HCT116 (cell line): ENCODE measurements at regions not wholly inside any gene's neighbourhood (a gene's known extent, or its start where the extent isn't known, plus 50 kb on each side); places are given as distances from the start of the nearest gene placed in this dataset.
"Not testable (repeated sequence)": the region's sequence is repeated elsewhere in the genome, so short reads cannot be mapped to it uniquely, and the experiment has no call there.

Experiments
- ATAC-seq: fragments of 200-7000 bp; cut with Tn5 transposase; 2 replicates; pipeline ENCODE4 v1.9.1; 2020; ENCODE audit warnings: mild to moderate bottlenecking, moderate library complexity
- BruUV-seq: library from RNA; stranded (reverse); fragments of 400-500 nt; replicated peaks from 2 replicates; lab custom pipeline; 2021; lab: Mats Ljungman, UMichigan
- CTCF ChIA-PET: fragments of 300-600 bp; sonication (Branson Sonifier 250); formaldehyde crosslinking; loops from one replicate; lab custom pipeline; 2021; ENCODE audit warnings: antibody characterized with exemption; lab: Charles Lee
- POLR2A ChIA-PET: fragments of 300-600, 350-600 bp; sonication (Branson Sonifier 250); formaldehyde crosslinking; loops from one replicate; lab custom pipeline; 2021; ENCODE audit warnings: antibody characterized with exemption; lab: Charles Lee
- RAD21 ChIA-PET, 2 experiments: fragments of 300-600 bp; sonication (Branson Sonifier 250); formaldehyde crosslinking; loops; one replicate each; lab custom pipeline; 2023; ENCODE audit warnings: low total read pairs in 2 of 2; ENCODE audit not compliant: uncharacterized antibody in 2 of 2, unreplicated experiment in 2 of 2, low non-redundant PET in 1 of 2; lab: Charles Lee
- DNase-seq: peaks from one replicate; pipeline ENCODE4 v3.0.0-alpha.2; 2010; ENCODE audit warnings: low read depth, low spot score
- H2AFZ ChIP-seq: fragments of 200-600 bp; shearing (Covaris generic), sonication (generic); 2 replicates; pipeline ENCODE4 v1.6.1; 2017; ENCODE audit warnings: low read depth, mixed run types, mixed read lengths, antibody characterized with exemption, low read length; ENCODE audit not compliant: poor library complexity, severe bottlenecking
- H3K27ac ChIP-seq: 2 replicates; pipeline ENCODE4 v1.5.1; 2012; ENCODE audit warnings: low read depth, low read length
- H3K27me3 ChIP-seq: fragments of 200-600 bp; sonication (generic); 2 replicates; pipeline ENCODE4 v1.6.1; 2016; ENCODE audit warnings: mixed run types, low read length, mixed read lengths; ENCODE audit not compliant: insufficient read depth
- H3K36me3 ChIP-seq, 2 experiments: fragments of 200-500 bp in 1 of 2; fragments of 200-600 bp in 1 of 2; sonication (Bioruptor generic) in 1 of 2; sonication (generic) in 1 of 2; 2 replicates each; pipeline versions ENCODE4 v1.5.1 to v1.6.1; 2014 to 2016; ENCODE audit warnings: low read length in 2 of 2, inconsistent platforms in 1 of 2, mixed read lengths in 1 of 2, mixed run types in 1 of 2; ENCODE audit not compliant: insufficient read depth in 2 of 2, control insufficient read depth in 1 of 2
- H3K4me1 ChIP-seq, 2 experiments: fragments of 200-600 bp in 1 of 2; sonication (generic) in 1 of 2; 2 replicates each; pipeline versions ENCODE4 v1.5.1 to v1.6.1; 2012 to 2017; ENCODE audit warnings: low read length in 2 of 2, inconsistent platforms in 1 of 2, mild to moderate bottlenecking in 1 of 2, mixed read lengths in 1 of 2, mixed run types in 1 of 2, moderate library complexity in 1 of 2; ENCODE audit not compliant: insufficient read depth in 2 of 2, control insufficient read depth in 1 of 2
- H3K4me2 ChIP-seq: fragments of 200-600 bp; sonication (generic); 2 replicates; pipeline ENCODE4 v1.6.1; 2017; ENCODE audit warnings: mixed run types, low read length, mixed read lengths
- H3K4me3 ChIP-seq, 2 experiments: fragments of 200-600 bp in 1 of 2; sonication (generic) in 1 of 2; replicated peaks in 1 of 2; 2 replicates each; pipeline ENCODE4 v1.5.1; 2011 to 2016; ENCODE audit warnings: low read length in 2 of 2, control low read depth in 1 of 2, low read depth in 1 of 2, mild to moderate bottlenecking in 1 of 2, mixed read lengths in 1 of 2, mixed run types in 1 of 2
- H3K79me2 ChIP-seq: fragments of 200-600 bp; sonication (generic); 2 replicates; pipeline ENCODE4 v1.6.1; 2017; ENCODE audit warnings: mild to moderate bottlenecking, mixed run types, low read length, moderate library complexity, mixed read lengths; ENCODE audit not compliant: insufficient read depth
- H3K9ac ChIP-seq: fragments of 200-600 bp; sonication (generic); 2 replicates; pipeline ENCODE4 v1.6.1; 2016; ENCODE audit warnings: low read length, mixed read lengths
- H3K9me2 ChIP-seq: fragments of 200-600 bp; sonication (generic), shearing (Covaris generic); 2 replicates; pipeline ENCODE4 v1.6.1; 2017; ENCODE audit warnings: mixed run types, mild to moderate bottlenecking, moderate library complexity; ENCODE audit not compliant: insufficient read depth
- H3K9me3 ChIP-seq, 2 experiments: fragments of 200-500 bp in 1 of 2; fragments of 200-600 bp in 1 of 2; sonication (Bioruptor generic) in 1 of 2; sonication (generic) in 1 of 2; 2 replicates each; pipeline ENCODE4 v1.6.1; 2014 to 2017; ENCODE audit warnings: low read length in 2 of 2, mixed read lengths in 2 of 2, inconsistent platforms in 1 of 2, low read depth in 1 of 2, mild to moderate bottlenecking in 1 of 2, mixed run types in 1 of 2, moderate library complexity in 1 of 2; ENCODE audit not compliant: control insufficient read depth in 1 of 2, insufficient read depth in 1 of 2
- H4K20me1 ChIP-seq: fragments of 200-600 bp; sonication (generic), shearing (Covaris generic); 2 replicates; pipeline ENCODE4 v1.6.1; 2017; ENCODE audit warnings: mixed run types, mild to moderate bottlenecking, moderate library complexity; ENCODE audit not compliant: insufficient read depth
- CBX3 ChIP-seq: IDR thresholded peaks from 2 replicates; pipeline ENCODE4 v1.6.1; 2012; ENCODE audit warnings: low read depth
- CEBPB ChIP-seq: IDR thresholded peaks from 2 replicates; pipeline ENCODE4 v1.6.1; 2012; ENCODE audit warnings: low read depth
- CTCF ChIP-seq, 3 experiments: fragments of 200-600 bp in 1 of 3; sonication (generic) in 1 of 3; IDR thresholded peaks in 2 of 3; conservative IDR thresholded peaks in 1 of 3; 2 replicates each; pipeline ENCODE4 v1.5.1; 2012 to 2017; ENCODE audit warnings: low read depth in 2 of 3, low read length in 2 of 3, antibody characterized with exemption in 1 of 3, borderline replicate concordance in 1 of 3, control low read depth in 1 of 3, mild to moderate bottlenecking in 1 of 3, mixed read lengths in 1 of 3, mixed run types in 1 of 3, moderate library complexity in 1 of 3; ENCODE audit not compliant: insufficient read depth in 1 of 3
- EGR1 ChIP-seq: IDR thresholded peaks from 2 replicates; pipeline ENCODE4 v1.6.1; 2012; ENCODE audit warnings: low read depth
- ELF1 ChIP-seq: IDR thresholded peaks from 2 replicates; pipeline ENCODE4 v1.6.1; 2012; ENCODE audit warnings: low read depth, borderline replicate concordance
- FOSL1 ChIP-seq: IDR thresholded peaks from 2 replicates; pipeline ENCODE4 v1.6.1; 2012; ENCODE audit warnings: low read depth
- POLR2A ChIP-seq: IDR thresholded peaks from 2 replicates; pipeline ENCODE4 v1.7.0; 2011; ENCODE audit warnings: borderline replicate concordance; ENCODE audit not compliant: insufficient read depth, insufficient read length; ENCODE audit errors: extremely low read depth
- SP1 ChIP-seq: IDR thresholded peaks from 2 replicates; pipeline ENCODE4 v1.6.1; 2012; ENCODE audit warnings: low read depth
- TCF7L2 ChIP-seq: IDR thresholded peaks from 2 replicates; pipeline ENCODE4 v1.7.0; 2011; ENCODE audit warnings: borderline replicate concordance, inconsistent platforms; ENCODE audit not compliant: insufficient read depth, insufficient read length; ENCODE audit errors: extremely low read depth
- intact Hi-C: fragments of 100-400 bp; cut with micrococcal nuclease; formaldehyde crosslinking; loops from 2 replicates; pipeline ENCODE4 v1.10.0; 2022

- no TSS peak for BruUV-seq
- ATAC-seq, result no peak
- CTCF ChIA-PET, result no interaction called here
These were observed 181.3 kb upstream of the FOXK1 start for GRCh38 chr7:4500812-4501211.

GRCh38 chr7:4507886-4508285 lies 174.2 kb upstream of the FOXK1 start:
- H3K9me2 ChIP-seq, DNase-seq, H3K79me2 ChIP-seq, H3K4me1 ChIP-seq, H4K20me1 ChIP-seq, H2AFZ ChIP-seq, H3K36me3 ChIP-seq, H3K4me3 ChIP-seq, H3K9me3 ChIP-seq, H3K4me2 ChIP-seq, RAD21 ChIA-PET, H3K27me3 ChIP-seq, ATAC-seq, H3K27ac ChIP-seq, POLR2A ChIA-PET, H3K9ac ChIP-seq, BruUV-seq, intact Hi-C loops: not testable (repeated sequence)
- CTCF ChIA-PET, result interaction anchor here (1.1 kb wide), 1 partner anchor 29 kb away, joined by 4 read pairs; no protein-coding TSS in a partner anchor

More at GRCh38 chr7:4500812-4501211, 181.3 kb upstream of the FOXK1 start:
- Histone ChIP-seq H4K20me1 (no peaks in the 10 kb centered on the region), H3K79me2 (no peaks in the 10 kb centered on the region), H3K9me3 (no peaks in the 10 kb centered on the region; a peak in 1 of 4 replicates), H3K27ac (no peak overlapping the region), H3K4me3 (no peak overlapping the region), H3K4me2 (no peak overlapping the region), H3K9ac (no peak overlapping the region), H3K4me1 (no peaks in the 10 kb centered on the region), H3K9me2 (no peaks in the 10 kb centered on the region), H3K27me3 (no peaks in the 10 kb centered on the region), H3K36me3 (no peaks in the 10 kb centered on the region), H2AFZ (no peak overlapping the region)
- RAD21 ChIA-PET, result no interaction called here
- TF ChIP-seq CEBPB, result no peak
- no peak for TF ChIP-seq EGR1
- TF ChIP-seq SP1, result no peak
- POLR2A ChIA-PET, result no interaction called here
- DNase-seq, result no peak
- intact Hi-C loops, result no loop called here

GRCh38 chr7:4513450-4513849 lies 168.6 kb upstream of the FOXK1 start:
- Histone ChIP-seq H4K20me1 (no peaks in the 10 kb centered on the region), H3K27ac (no peak overlapping the region), H2AFZ (no peak overlapping the region), H3K4me2 (no peak overlapping the region), H3K27me3 (peaks cover 3% of the 10 kb centered on the region; the same call in 1 of the 2 replicates), H3K9ac (no peak overlapping the region), H3K4me1 (no peaks in the 10 kb centered on the region), H3K79me2 (no peaks in the 10 kb centered on the region), H3K36me3 (no peaks in the 10 kb centered on the region), H3K9me3 (no peaks in the 10 kb centered on the region; a peak in 1 of 4 replicates), H3K4me3 (no peak overlapping the region), H3K9me2 (no peaks in the 10 kb centered on the region)
- BruUV-seq, result no TSS peak
- intact Hi-C loops, result no loop called here
- ChIA-PET RAD21 (no interaction called here), CTCF (no interaction called here), POLR2A (no interaction called here)
- ATAC-seq (no peak), DNase-seq (no peak)
- no peak for TF ChIP-seq POLR2A
- TF ChIP-seq TCF7L2, result no peak
- TF ChIP-seq CTCF (IDR thresholded peaks at IDR 0.05 in 2 of 3, conservative IDR thresholded peaks at IDR 0.05 in 1 of 3; ENCODE audit: borderline replicate concordance in 1 of 3, insufficient read depth in 1 of 3, low read depth in 2 of 3, low read length in 2 of 3), result no peak
- TF ChIP-seq FOSL1, result no peak
- no peak for TF ChIP-seq ELF1
- no peak for TF ChIP-seq CBX3
